Activated CD4-positive, CD25-positive, alpha-beta regulatory T cell treated with anti-CD3 and anti-CD28 coated beads, Interleukin-2, amount 50 U/mL, for 16 hours (primary cell): ENCODE measurements at regions not wholly inside any gene's neighbourhood (a gene's known extent, or its start where the extent isn't known, plus 50 kb on each side); places are given as distances from the start of the nearest gene placed in this dataset.

Experiments
- DNase-seq: peaks from one replicate; pipeline ENCODE4 v3.0.0-alpha.2; 2020; ENCODE audit warnings: low read depth, low spot score

- DNase-seq = no peak
These were observed 792.0 kb downstream of the UQCRFS1 start for GRCh38 chr19:28420811-28421550.

- no peak for DNase-seq
These were observed 793.6 kb downstream of the UQCRFS1 start for GRCh38 chr19:28419312-28419711.

- DNase-seq = no peak
These were observed 795.6 kb downstream of the UQCRFS1 start for GRCh38 chr19:28417361-28417760.

- no peak for DNase-seq
These were observed 796.7 kb downstream of the UQCRFS1 start for GRCh38 chr19:28416245-28416644.

- no peak for DNase-seq
These were observed 798.2 kb downstream of the UQCRFS1 start for GRCh38 chr19:28414748-28415147.

GRCh38 chr19:28409859-28410258, 803.1 kb downstream of the UQCRFS1 start:
- DNase-seq = no peak

GRCh38 chr19:28406966-28407365, 806.0 kb downstream of the UQCRFS1 start:
- DNase-seq = no peak

- DNase-seq = no peak
These were observed 807.6 kb downstream of the UQCRFS1 start for GRCh38 chr19:28405346-28405742.

- no peak for DNase-seq
These were observed 808.5 kb downstream of the UQCRFS1 start for GRCh38 chr19:28404472-28404871.

GRCh38 chr19:28403690-28404089, 809.3 kb downstream of the UQCRFS1 start:
- DNase-seq = no peak

- no peak for DNase-seq
These were observed 810.2 kb downstream of the UQCRFS1 start for GRCh38 chr19:28402701-28403290.

- no peak for DNase-seq
These were observed 811.1 kb downstream of the UQCRFS1 start for GRCh38 chr19:28401739-28402424.

GRCh38 chr19:28400953-28401671, 811.8 kb downstream of the UQCRFS1 start:
- no peak for DNase-seq

- DNase-seq = no peak
These were observed 813.8 kb downstream of the UQCRFS1 start for GRCh38 chr19:28399187-28399586.

GRCh38 chr19:28397800-28398199, 815.2 kb downstream of the UQCRFS1 start:
- no peak for DNase-seq

- no peak for DNase-seq
These were observed 815.6 kb downstream of the UQCRFS1 start for GRCh38 chr19:28397306-28397705.

GRCh38 chr19:28396287-28396831, 816.6 kb downstream of the UQCRFS1 start:
- no peak for DNase-seq

GRCh38 chr19:28394725-28395124, 818.2 kb downstream of the UQCRFS1 start:
- DNase-seq = no peak

- no peak for DNase-seq
These were observed 819.2 kb downstream of the UQCRFS1 start for GRCh38 chr19:28393574-28394336.

GRCh38 chr19:28388988-28389387, 824.0 kb downstream of the UQCRFS1 start:
- no peak for DNase-seq

GRCh38 chr19:28387507-28387906, 825.4 kb downstream of the UQCRFS1 start:
- no peak for DNase-seq
